ENCODE measurements at regions not wholly inside any gene's neighbourhood (a gene's known extent, or its start where the extent isn't known, plus 50 kb on each side); places are given as distances from the start of the nearest gene placed in this dataset.

- Histone ChIP-seq H3K27ac (no peak overlapping the region), H3K27me3 (no peaks in the 10 kb centered on the region), H3K9me3 (peaks cover 0 to 10% of the 10 kb centered on the region in 2 donors), H3K4me3 (no peak overlapping the region), H3K36me3 (no peaks in the 10 kb centered on the region), H3K4me1 (no peaks in the 10 kb centered on the region)
- TF ChIP-seq CTCF (IDR thresholded peaks at IDR 0.05): no peak
- TF ChIP-seq POLR2AphosphoS5 (IDR thresholded peaks at IDR 0.05): no peak
- TF ChIP-seq POLR2A (IDR thresholded peaks at IDR 0.05): no peak
- no peak for DNase-seq (ENCODE audit: low spot score in 2 of 2)
- intact Hi-C loops (cut with DNase I; ENCODE audit: low total_unique reads): no loop called here
These were observed 1570.0 kb upstream of the DEFB115 start for GRCh38 chr20:29687438-29687837.

- intact Hi-C loops (cut with DNase I; ENCODE audit: low total_unique reads): no loop called here
- no peak for DNase-seq (ENCODE audit: low spot score in 2 of 2)
- TF ChIP-seq POLR2AphosphoS5 (IDR thresholded peaks at IDR 0.05): no peak
- TF ChIP-seq POLR2A (IDR thresholded peaks at IDR 0.05): no peak
- TF ChIP-seq CTCF (IDR thresholded peaks at IDR 0.05): no peak
- Histone ChIP-seq H3K4me1 (no peaks in the 10 kb centered on the region), H3K36me3 (no peaks in the 10 kb centered on the region), H3K9me3 (peaks cover 0 to 10% of the 10 kb centered on the region in 2 donors), H3K4me3 (peak overlapping the region in 2 of 3 donors; percentile 3 to 18), H3K27me3 (no peaks in the 10 kb centered on the region), H3K27ac (no peak overlapping the region)
These were observed 1567.8 kb upstream of the DEFB115 start for GRCh38 chr20:29689411-29690225.

- intact Hi-C loops (cut with DNase I; ENCODE audit: low total_unique reads): no loop called here
- TF ChIP-seq CTCF (IDR thresholded peaks at IDR 0.05) (no peak), POLR2AphosphoS5 (IDR thresholded peaks at IDR 0.05) (no peak), POLR2A (IDR thresholded peaks at IDR 0.05) (no peak)
- no peak for DNase-seq (ENCODE audit: low spot score in 2 of 2)
- Histone ChIP-seq H3K4me3 (no peak overlapping the region), H3K27me3 (no peaks in the 10 kb centered on the region), H3K27ac (no peak overlapping the region), H3K4me1 (no peaks in the 10 kb centered on the region), H3K9me3 (peaks cover 0 to 10% of the 10 kb centered on the region in 2 donors), H3K36me3 (no peaks in the 10 kb centered on the region)
These were observed 1567.2 kb upstream of the DEFB115 start for GRCh38 chr20:29690274-29690673.

GRCh38 chr20:29740601-29740950, 1516.9 kb upstream of the DEFB115 start:
- Histone ChIP-seq H3K36me3 (no peaks in the 10 kb centered on the region), H3K27me3 (no peaks in the 10 kb centered on the region), H3K4me1 (no peaks in the 10 kb centered on the region), H3K4me3 (no peak overlapping the region), H3K9me3 (peaks cover 32 to 46% of the 10 kb centered on the region in 2 donors), H3K27ac (no peak overlapping the region)
- TF ChIP-seq POLR2AphosphoS5 (IDR thresholded peaks at IDR 0.05): no peak
- TF ChIP-seq POLR2A (IDR thresholded peaks at IDR 0.05): no peak
- no peak for TF ChIP-seq CTCF (IDR thresholded peaks at IDR 0.05)
- intact Hi-C loops (cut with DNase I; ENCODE audit: low total_unique reads): no loop called here
- DNase-seq (ENCODE audit: low spot score in 2 of 2): no peak

GRCh38 chr20:29740951-29741593, 1516.4 kb upstream of the DEFB115 start:
- intact Hi-C loops (cut with DNase I; ENCODE audit: low total_unique reads): no loop called here
- Histone ChIP-seq H3K27me3 (no peaks in the 10 kb centered on the region), H3K9me3 (peaks cover 32 to 48% of the 10 kb centered on the region in 2 donors), H3K36me3 (no peaks in the 10 kb centered on the region), H3K4me3 (no peak overlapping the region), H3K4me1 (no peaks in the 10 kb centered on the region), H3K27ac (no peak overlapping the region)
- DNase-seq (ENCODE audit: low spot score in 2 of 2): no peak
- TF ChIP-seq POLR2A (IDR thresholded peaks at IDR 0.05): no peak
- no peak for TF ChIP-seq POLR2AphosphoS5 (IDR thresholded peaks at IDR 0.05)
- TF ChIP-seq CTCF (IDR thresholded peaks at IDR 0.05): no peak

Measured in breast epithelium (tissue), 4 donors.